Fibroblast of lung (primary cell): ENCODE measurements at regions not wholly inside any gene's neighbourhood (a gene's known extent, or its start where the extent isn't known, plus 50 kb on each side); places are given as distances from the start of the nearest gene placed in this dataset.

Experiments
- DNase-seq, 2 donors: peaks; one replicate each; pipeline versions ENCODE4 v3.0.0 to v3.0.0-alpha.2; 2010; ENCODE audit warnings: low read depth in 2 of 2
- H2AFZ ChIP-seq: 2 replicates; pipeline ENCODE4 v1.5.1; 2012; ENCODE audit warnings: low read length, control low read depth, inconsistent platforms
- H3K27ac ChIP-seq: 2 replicates; pipeline ENCODE4 v1.5.1; 2011; ENCODE audit warnings: low read length, control low read depth; ENCODE audit not compliant: insufficient read depth
- H3K27me3 ChIP-seq: 2 replicates; pipeline ENCODE4 v1.5.1; 2011; ENCODE audit warnings: mild to moderate bottlenecking, low read length; ENCODE audit not compliant: control insufficient read depth, insufficient read depth
- H3K36me3 ChIP-seq: 2 replicates; pipeline ENCODE4 v1.5.1; 2011; ENCODE audit warnings: low read length; ENCODE audit not compliant: control insufficient read depth, insufficient read depth
- H3K4me1 ChIP-seq: 2 replicates; pipeline ENCODE4 v1.5.1; 2011; ENCODE audit warnings: low read length; ENCODE audit not compliant: control insufficient read depth, insufficient read depth; ENCODE audit errors: extremely low read depth
- H3K4me2 ChIP-seq: 2 replicates; pipeline ENCODE4 v1.5.1; 2011; ENCODE audit warnings: low read length, control low read depth; ENCODE audit not compliant: insufficient read depth; ENCODE audit errors: extremely low read depth
- H3K4me3 ChIP-seq, 4 experiments: fragments of 200-600 bp in 1 of 4; sonication (generic) in 1 of 4; replicated peaks in 1 of 4; 2 replicates each; pipeline ENCODE4 v1.5.1; 2011 to 2016; ENCODE audit warnings: low read length in 4 of 4, low read depth in 3 of 4, mild to moderate bottlenecking in 3 of 4, control low read depth in 2 of 4, inconsistent platforms in 1 of 4, mixed read lengths in 1 of 4; ENCODE audit not compliant: insufficient read depth in 1 of 4; ENCODE audit errors: control extremely low read depth in 1 of 4
- H3K79me2 ChIP-seq: 2 replicates; pipeline ENCODE4 v1.5.1; 2012; ENCODE audit warnings: mild to moderate bottlenecking, low read length, inconsistent platforms; ENCODE audit not compliant: control insufficient read depth, insufficient read depth
- H3K9ac ChIP-seq: 2 replicates; pipeline ENCODE4 v1.5.1; 2011; ENCODE audit warnings: mild to moderate bottlenecking, low read length, control low read depth; ENCODE audit not compliant: insufficient read depth
- H3K9me3 ChIP-seq: 2 replicates; pipeline ENCODE4 v1.5.1; 2012; ENCODE audit warnings: low read depth, low read length; ENCODE audit not compliant: control insufficient read depth, insufficient read depth
- H4K20me1 ChIP-seq: 2 replicates; pipeline ENCODE4 v1.5.1; 2011; ENCODE audit warnings: low read length; ENCODE audit not compliant: control insufficient read depth, insufficient read depth; ENCODE audit errors: extremely low read depth
- EZH2 ChIP-seq: IDR thresholded peaks from 2 replicates; pipeline ENCODE4 v1.5.1; 2012; ENCODE audit warnings: low read length, control low read depth, mild to moderate bottlenecking; ENCODE audit errors: missing control alignments
- TF ChIP-seq, protein P1 (sequence below), 2 donors: IDR thresholded peaks in 1 of 2; conservative IDR thresholded peaks in 1 of 2; 1 replicate in 1 of 2; 2 replicates in 1 of 2; pipeline ENCODE4 v1.5.1; 2011 to 2012; ENCODE audit warnings: low read length in 2 of 2, control low read depth in 1 of 2, inconsistent platforms in 1 of 2, low read depth in 1 of 2, mild to moderate bottlenecking in 1 of 2

DNA sequence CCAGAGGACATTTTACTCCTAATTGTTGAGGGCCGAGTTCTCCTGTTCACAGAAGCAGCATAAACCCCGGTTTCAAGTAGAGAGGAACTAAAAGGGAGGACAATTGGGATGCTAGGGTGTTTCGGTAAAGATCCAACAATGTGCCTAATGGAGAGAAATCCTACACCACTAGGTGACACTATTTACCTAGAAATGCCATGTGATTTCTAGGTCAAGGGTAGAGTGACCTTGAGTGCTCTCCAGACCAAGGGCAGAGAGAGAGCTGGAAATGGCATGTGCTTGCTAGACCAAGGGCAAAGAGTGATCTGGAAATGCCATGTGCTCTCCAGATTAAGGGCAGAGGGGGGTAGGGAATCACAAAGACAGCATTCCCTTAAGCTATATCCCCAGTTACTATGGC, 472.0 kb downstream of the DCDC2C start:
- TF ChIP-seq EZH2, result no peak
- TF ChIP-seq, protein P1, sequence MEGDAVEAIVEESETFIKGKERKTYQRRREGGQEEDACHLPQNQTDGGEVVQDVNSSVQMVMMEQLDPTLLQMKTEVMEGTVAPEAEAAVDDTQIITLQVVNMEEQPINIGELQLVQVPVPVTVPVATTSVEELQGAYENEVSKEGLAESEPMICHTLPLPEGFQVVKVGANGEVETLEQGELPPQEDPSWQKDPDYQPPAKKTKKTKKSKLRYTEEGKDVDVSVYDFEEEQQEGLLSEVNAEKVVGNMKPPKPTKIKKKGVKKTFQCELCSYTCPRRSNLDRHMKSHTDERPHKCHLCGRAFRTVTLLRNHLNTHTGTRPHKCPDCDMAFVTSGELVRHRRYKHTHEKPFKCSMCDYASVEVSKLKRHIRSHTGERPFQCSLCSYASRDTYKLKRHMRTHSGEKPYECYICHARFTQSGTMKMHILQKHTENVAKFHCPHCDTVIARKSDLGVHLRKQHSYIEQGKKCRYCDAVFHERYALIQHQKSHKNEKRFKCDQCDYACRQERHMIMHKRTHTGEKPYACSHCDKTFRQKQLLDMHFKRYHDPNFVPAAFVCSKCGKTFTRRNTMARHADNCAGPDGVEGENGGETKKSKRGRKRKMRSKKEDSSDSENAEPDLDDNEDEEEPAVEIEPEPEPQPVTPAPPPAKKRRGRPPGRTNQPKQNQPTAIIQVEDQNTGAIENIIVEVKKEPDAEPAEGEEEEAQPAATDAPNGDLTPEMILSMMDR (conservative IDR thresholded peaks at IDR 0.05 in 1 of 2, IDR thresholded peaks at IDR 0.05 in 1 of 2; ENCODE audit: low read depth in 1 of 2, low read length in 2 of 2), result no peak
- Histone ChIP-seq H3K4me1 (no peaks in the 10 kb centered on the region), H3K79me2 (no peaks in the 10 kb centered on the region), H3K36me3 (no peaks in the 10 kb centered on the region), H2AFZ (no peak overlapping the region), H3K27me3 (no peaks in the 10 kb centered on the region), H3K9me3 (no peaks in the 10 kb centered on the region), H3K27ac (no peak overlapping the region), H3K4me3 (no peak overlapping the region), H3K9ac (no peak overlapping the region), H4K20me1 (no peaks in the 10 kb centered on the region), H3K4me2 (no peak overlapping the region)
- DNase-seq, result no peak

DNA sequence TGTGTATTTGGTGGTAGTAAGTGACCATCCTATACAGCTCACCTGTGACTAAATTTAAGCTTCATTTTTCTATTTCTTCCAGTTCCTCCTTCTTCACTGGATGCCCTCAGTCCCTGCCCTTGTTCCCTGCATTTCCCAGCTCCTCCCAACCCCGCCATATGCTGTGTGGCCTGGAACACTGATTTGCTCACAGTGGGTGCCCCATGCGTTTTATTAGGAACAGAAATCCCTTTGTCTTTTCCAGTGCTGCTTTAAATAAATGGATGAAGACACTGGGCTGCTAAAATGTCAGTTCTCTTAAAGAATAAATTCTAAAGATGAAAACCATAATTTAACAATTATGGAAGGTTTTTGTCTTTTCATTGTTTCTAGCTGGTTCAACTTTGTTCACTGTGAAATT, 477.3 kb downstream of the DCDC2C start:
- H3K4me3 ChIP-seq, result no peak overlapping the region
- no peak overlapping the region for H2AFZ ChIP-seq
- H3K36me3 ChIP-seq, result no peaks in the 10 kb centered on the region
- TF ChIP-seq EZH2, result no peak
- TF ChIP-seq, protein P1 (conservative IDR thresholded peaks at IDR 0.05 in 1 of 2, IDR thresholded peaks at IDR 0.05 in 1 of 2; ENCODE audit: low read depth in 1 of 2, low read length in 2 of 2), result no peak
- no peaks in the 10 kb centered on the region for H3K27me3 ChIP-seq
- no peaks in the 10 kb centered on the region for H3K4me1 ChIP-seq
- no peak overlapping the region for H3K4me2 ChIP-seq
- DNase-seq, result no peak
- H4K20me1 ChIP-seq, result no peaks in the 10 kb centered on the region
- H3K79me2 ChIP-seq, result no peaks in the 10 kb centered on the region
- H3K9me3 ChIP-seq, result no peaks in the 10 kb centered on the region
- no peak overlapping the region for H3K9ac ChIP-seq
- no peak overlapping the region for H3K27ac ChIP-seq

DNA sequence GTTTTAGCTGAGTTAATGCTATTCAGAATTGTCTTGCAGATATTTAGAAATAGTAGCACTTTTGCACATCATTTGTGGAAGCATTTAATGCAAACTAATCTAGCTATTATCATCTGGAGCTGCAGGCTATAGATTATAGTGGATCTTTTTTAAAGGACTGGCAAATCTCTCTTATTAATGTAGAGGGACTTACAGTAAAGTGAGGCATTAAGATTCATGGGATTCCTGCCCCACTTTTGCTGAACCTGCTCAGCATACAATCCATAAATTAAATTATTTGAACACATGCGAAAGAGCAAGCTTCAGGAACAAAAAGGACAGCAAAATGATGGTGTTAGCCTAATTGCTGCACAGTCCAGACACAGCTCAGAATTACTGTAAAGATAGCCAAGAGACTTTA, 477.7 kb downstream of the DCDC2C start:
- no peak overlapping the region for H2AFZ ChIP-seq
- no peaks in the 10 kb centered on the region for H3K27me3 ChIP-seq
- H3K9ac ChIP-seq, result no peak overlapping the region
- H3K27ac ChIP-seq, result no peak overlapping the region
- no peak overlapping the region for H3K4me2 ChIP-seq
- no peaks in the 10 kb centered on the region for H3K4me1 ChIP-seq
- no peak for DNase-seq
- no peaks in the 10 kb centered on the region for H3K79me2 ChIP-seq
- H3K9me3 ChIP-seq, result no peaks in the 10 kb centered on the region
- H4K20me1 ChIP-seq, result no peaks in the 10 kb centered on the region
- H3K36me3 ChIP-seq, result no peaks in the 10 kb centered on the region
- TF ChIP-seq EZH2, result no peak
- TF ChIP-seq, protein P1 (conservative IDR thresholded peaks at IDR 0.05 in 1 of 2, IDR thresholded peaks at IDR 0.05 in 1 of 2; ENCODE audit: low read depth in 1 of 2, low read length in 2 of 2), result no peak
- H3K4me3 ChIP-seq, result no peak overlapping the region
